ENCODE measurements at regions not wholly inside any gene's neighbourhood (a gene's known extent, or its start where the extent isn't known, plus 50 kb on each side); places are given as distances from the start of the nearest gene placed in this dataset.

GRCh38 chrY:15162211-15162610 is 637.9 kb downstream of the NLGN4Y start:
- no peak for DNase-seq

GRCh38 chrY:15179890-15180289 is 655.6 kb downstream of the NLGN4Y start:
- no peak for DNase-seq

GRCh38 chrY:15229056-15229455 is 704.7 kb downstream of the NLGN4Y start:
- no peak for DNase-seq

- no peak for DNase-seq
Measured at GRCh38 chrY:15239596-15240132, 715.3 kb downstream of the NLGN4Y start.

GRCh38 chrY:15259286-15259685 is 735.0 kb downstream of the NLGN4Y start:
- DNase-seq: no peak

- no peak for DNase-seq
Measured at GRCh38 chrY:15286572-15286971, 762.2 kb downstream of the NLGN4Y start.

GRCh38 chrY:15289821-15290220 is 765.5 kb downstream of the NLGN4Y start:
- no peak for DNase-seq

- DNase-seq: no peak
Measured at GRCh38 chrY:15292881-15293280, 768.6 kb downstream of the NLGN4Y start.

GRCh38 chrY:15301879-15302278 is 777.5 kb downstream of the NLGN4Y start:
- DNase-seq: no peak

GRCh38 chrY:15312166-15312565 is 787.8 kb downstream of the NLGN4Y start:
- no peak for DNase-seq

GRCh38 chrY:15324189-15324588 is 799.9 kb downstream of the NLGN4Y start:
- DNase-seq: no peak

- no peak for DNase-seq
Measured at GRCh38 chrY:15325201-15325600, 800.9 kb downstream of the NLGN4Y start.

- no peak for DNase-seq
Measured at GRCh38 chrY:15326673-15327072, 802.3 kb downstream of the NLGN4Y start.

GRCh38 chrY:15328848-15329247 is 804.5 kb downstream of the NLGN4Y start:
- DNase-seq: no peak

GRCh38 chrY:15343522-15343921 is 819.2 kb downstream of the NLGN4Y start:
- DNase-seq: no peak

- DNase-seq: no peak
Measured at GRCh38 chrY:15345471-15346155, 821.3 kb downstream of the NLGN4Y start.

- DNase-seq: no peak
Measured at GRCh38 chrY:15349351-15349750, 825.0 kb downstream of the NLGN4Y start.

GRCh38 chrY:15355321-15355720 is 831.0 kb downstream of the NLGN4Y start:
- DNase-seq: no peak

- DNase-seq: no peak
Measured at GRCh38 chrY:15360471-15360870, 836.1 kb downstream of the NLGN4Y start.

- DNase-seq: no peak
Measured at GRCh38 chrY:15364996-15365395, 840.7 kb downstream of the NLGN4Y start.

- no peak for DNase-seq
Measured at GRCh38 chrY:15368786-15369185, 844.5 kb downstream of the NLGN4Y start.

GRCh38 chrY:15385178-15385577 is 860.8 kb downstream of the NLGN4Y start:
- no peak for DNase-seq

GRCh38 chrY:15397556-15398280 is 873.4 kb downstream of the NLGN4Y start:
- DNase-seq: no peak

- no peak for DNase-seq
Measured at GRCh38 chrY:15402451-15402850, 878.1 kb downstream of the NLGN4Y start.

Data from activated effector memory CD4-positive, alpha-beta T cell treated with anti-CD3 and anti-CD28 coated beads, Interleukin-2, amount 50 U/mL, for 16 hours (primary cell).